HCT116 (cell line): ENCODE measurements at regions not wholly inside any gene's neighbourhood (a gene's known extent, or its start where the extent isn't known, plus 50 kb on each side); places are given as distances from the start of the nearest gene placed in this dataset.

Experiments
- ATAC-seq: fragments of 200-7000 bp; cut with Tn5 transposase; 2 replicates; pipeline ENCODE4 v1.9.1; 2020; ENCODE audit warnings: mild to moderate bottlenecking, moderate library complexity
- BruUV-seq: library from RNA; stranded (reverse); fragments of 400-500 nt; replicated peaks from 2 replicates; lab custom pipeline; 2021; lab: Mats Ljungman, UMichigan
- CTCF ChIA-PET: fragments of 300-600 bp; sonication (Branson Sonifier 250); formaldehyde crosslinking; loops from one replicate; lab custom pipeline; 2021; ENCODE audit warnings: antibody characterized with exemption; lab: Charles Lee
- POLR2A ChIA-PET: fragments of 300-600, 350-600 bp; sonication (Branson Sonifier 250); formaldehyde crosslinking; loops from one replicate; lab custom pipeline; 2021; ENCODE audit warnings: antibody characterized with exemption; lab: Charles Lee
- RAD21 ChIA-PET, 2 experiments: fragments of 300-600 bp; sonication (Branson Sonifier 250); formaldehyde crosslinking; loops; one replicate each; lab custom pipeline; 2023; ENCODE audit warnings: low total read pairs in 2 of 2; ENCODE audit not compliant: uncharacterized antibody in 2 of 2, unreplicated experiment in 2 of 2, low non-redundant PET in 1 of 2; lab: Charles Lee
- DNase-seq: peaks from one replicate; pipeline ENCODE4 v3.0.0-alpha.2; 2010; ENCODE audit warnings: low read depth, low spot score
- H2AFZ ChIP-seq: fragments of 200-600 bp; shearing (Covaris generic), sonication (generic); 2 replicates; pipeline ENCODE4 v1.6.1; 2017; ENCODE audit warnings: low read depth, mixed run types, mixed read lengths, antibody characterized with exemption, low read length; ENCODE audit not compliant: poor library complexity, severe bottlenecking
- H3K27ac ChIP-seq: 2 replicates; pipeline ENCODE4 v1.5.1; 2012; ENCODE audit warnings: low read depth, low read length
- H3K27me3 ChIP-seq: fragments of 200-600 bp; sonication (generic); 2 replicates; pipeline ENCODE4 v1.6.1; 2016; ENCODE audit warnings: mixed run types, low read length, mixed read lengths; ENCODE audit not compliant: insufficient read depth
- H3K36me3 ChIP-seq, 2 experiments: fragments of 200-500 bp in 1 of 2; fragments of 200-600 bp in 1 of 2; sonication (Bioruptor generic) in 1 of 2; sonication (generic) in 1 of 2; 2 replicates each; pipeline versions ENCODE4 v1.5.1 to v1.6.1; 2014 to 2016; ENCODE audit warnings: low read length in 2 of 2, inconsistent platforms in 1 of 2, mixed read lengths in 1 of 2, mixed run types in 1 of 2; ENCODE audit not compliant: insufficient read depth in 2 of 2, control insufficient read depth in 1 of 2
- H3K4me1 ChIP-seq, 2 experiments: fragments of 200-600 bp in 1 of 2; sonication (generic) in 1 of 2; 2 replicates each; pipeline versions ENCODE4 v1.5.1 to v1.6.1; 2012 to 2017; ENCODE audit warnings: low read length in 2 of 2, inconsistent platforms in 1 of 2, mild to moderate bottlenecking in 1 of 2, mixed read lengths in 1 of 2, mixed run types in 1 of 2, moderate library complexity in 1 of 2; ENCODE audit not compliant: insufficient read depth in 2 of 2, control insufficient read depth in 1 of 2
- H3K4me2 ChIP-seq: fragments of 200-600 bp; sonication (generic); 2 replicates; pipeline ENCODE4 v1.6.1; 2017; ENCODE audit warnings: mixed run types, low read length, mixed read lengths
- H3K4me3 ChIP-seq, 2 experiments: fragments of 200-600 bp in 1 of 2; sonication (generic) in 1 of 2; replicated peaks in 1 of 2; 2 replicates each; pipeline ENCODE4 v1.5.1; 2011 to 2016; ENCODE audit warnings: low read length in 2 of 2, control low read depth in 1 of 2, low read depth in 1 of 2, mild to moderate bottlenecking in 1 of 2, mixed read lengths in 1 of 2, mixed run types in 1 of 2
- H3K79me2 ChIP-seq: fragments of 200-600 bp; sonication (generic); 2 replicates; pipeline ENCODE4 v1.6.1; 2017; ENCODE audit warnings: mild to moderate bottlenecking, mixed run types, low read length, moderate library complexity, mixed read lengths; ENCODE audit not compliant: insufficient read depth
- H3K9ac ChIP-seq: fragments of 200-600 bp; sonication (generic); 2 replicates; pipeline ENCODE4 v1.6.1; 2016; ENCODE audit warnings: low read length, mixed read lengths
- H3K9me2 ChIP-seq: fragments of 200-600 bp; sonication (generic), shearing (Covaris generic); 2 replicates; pipeline ENCODE4 v1.6.1; 2017; ENCODE audit warnings: mixed run types, mild to moderate bottlenecking, moderate library complexity; ENCODE audit not compliant: insufficient read depth
- H3K9me3 ChIP-seq, 2 experiments: fragments of 200-500 bp in 1 of 2; fragments of 200-600 bp in 1 of 2; sonication (Bioruptor generic) in 1 of 2; sonication (generic) in 1 of 2; 2 replicates each; pipeline ENCODE4 v1.6.1; 2014 to 2017; ENCODE audit warnings: low read length in 2 of 2, mixed read lengths in 2 of 2, inconsistent platforms in 1 of 2, low read depth in 1 of 2, mild to moderate bottlenecking in 1 of 2, mixed run types in 1 of 2, moderate library complexity in 1 of 2; ENCODE audit not compliant: control insufficient read depth in 1 of 2, insufficient read depth in 1 of 2
- H4K20me1 ChIP-seq: fragments of 200-600 bp; sonication (generic), shearing (Covaris generic); 2 replicates; pipeline ENCODE4 v1.6.1; 2017; ENCODE audit warnings: mixed run types, mild to moderate bottlenecking, moderate library complexity; ENCODE audit not compliant: insufficient read depth
- EGR1 ChIP-seq: IDR thresholded peaks from 2 replicates; pipeline ENCODE4 v1.6.1; 2012; ENCODE audit warnings: low read depth
- ELF1 ChIP-seq: IDR thresholded peaks from 2 replicates; pipeline ENCODE4 v1.6.1; 2012; ENCODE audit warnings: low read depth, borderline replicate concordance
- POLR2A ChIP-seq: IDR thresholded peaks from 2 replicates; pipeline ENCODE4 v1.7.0; 2011; ENCODE audit warnings: borderline replicate concordance; ENCODE audit not compliant: insufficient read depth, insufficient read length; ENCODE audit errors: extremely low read depth
- REST ChIP-seq: IDR thresholded peaks from 2 replicates; pipeline ENCODE4 v1.6.1; 2012; ENCODE audit warnings: low read depth
- ZNF274 ChIP-seq: fragments of 200-500 bp; sonication (Bioruptor generic); IDR thresholded peaks from 2 replicates; pipeline ENCODE4 v1.6.1; 2014; ENCODE audit warnings: mild to moderate bottlenecking, low read depth, low read length, inconsistent platforms
- intact Hi-C: fragments of 100-400 bp; cut with micrococcal nuclease; formaldehyde crosslinking; loops from 2 replicates; pipeline ENCODE4 v1.10.0; 2022

- ATAC-seq, result no peak
- DNase-seq, result no peak
- RAD21 ChIA-PET, result no interaction called here
- H3K9ac ChIP-seq, result no peak overlapping the region
- no peak overlapping the region for H3K4me3 ChIP-seq
- no peak overlapping the region for H2AFZ ChIP-seq
- POLR2A ChIA-PET, result interaction anchor here (0.8 to 1.4 kb wide), 2 partner anchors 90 to 214 kb away, joined by 3 to 4 read pairs; no protein-coding TSS in a partner anchor
- 0 out of 2 replicates have a peak overlapping the region, but pooled peaks have one; percentile 80 for H3K4me2 ChIP-seq
- H3K79me2 ChIP-seq, result no peaks in the 10 kb centered on the region
- TF ChIP-seq EGR1, result no peak
- H4K20me1 ChIP-seq, result no peaks in the 10 kb centered on the region
- BruUV-seq, result no TSS peak
- H3K27me3 ChIP-seq, result no peaks in the 10 kb centered on the region
- no peaks in the 10 kb centered on the region for H3K9me2 ChIP-seq
- H3K36me3 ChIP-seq, result no peaks in the 10 kb centered on the region
- no peak overlapping the region for H3K27ac ChIP-seq
- H3K4me1 ChIP-seq, result peaks cover 39 to 63% of the 10 kb centered on the region in 2 experiments
- intact Hi-C loops, result no loop called here
- no peaks in the 10 kb centered on the region; a peak in 1 of 4 replicates for H3K9me3 ChIP-seq
- CTCF ChIA-PET, result interaction anchor here (0.6 kb wide), 1 partner anchor 236 kb away, joined by 3 read pairs; no protein-coding TSS in a partner anchor
Measured at GRCh38 chr17:72340836-72341235, 220.0 kb downstream of the SOX9 start.

- H2AFZ ChIP-seq, result no peak overlapping the region
- RAD21 ChIA-PET, result no interaction called here
Measured at GRCh38 chr17:72342061-72342460, 221.2 kb downstream of the SOX9 start.

More at GRCh38 chr17:72342061-72342460, 221.2 kb downstream of the SOX9 start:
- Histone ChIP-seq H3K4me3 (no peak overlapping the region), H3K9me2 (no peaks in the 10 kb centered on the region), H4K20me1 (no peaks in the 10 kb centered on the region), H3K36me3 (no peaks in the 10 kb centered on the region), H3K9me3 (no peaks in the 10 kb centered on the region; a peak in 1 of 4 replicates), H3K79me2 (no peaks in the 10 kb centered on the region), H3K4me1 (peaks cover 39 to 63% of the 10 kb centered on the region in 2 experiments), H3K27me3 (no peaks in the 10 kb centered on the region), H3K9ac (no peak overlapping the region), H3K4me2 (no peak overlapping the region), H3K27ac (no peak overlapping the region)
- ChIA-PET CTCF (no interaction called here), POLR2A (no interaction called here)
- BruUV-seq, result no TSS peak
- TF ChIP-seq ZNF274 (no peak), ELF1 (no peak), REST (no peak), POLR2A (no peak)
- intact Hi-C loops, result no loop called here
- DNase-seq, result no peak
- no peak for ATAC-seq
